ENCODE measurements at regions not wholly inside any gene's neighbourhood (a gene's known extent, or its start where the extent isn't known, plus 50 kb on each side); places are given as distances from the start of the nearest gene placed in this dataset.
"Not testable (repeated sequence)": the region's sequence is repeated elsewhere in the genome, so short reads cannot be mapped to it uniquely, and the experiment has no call there.

DNA sequence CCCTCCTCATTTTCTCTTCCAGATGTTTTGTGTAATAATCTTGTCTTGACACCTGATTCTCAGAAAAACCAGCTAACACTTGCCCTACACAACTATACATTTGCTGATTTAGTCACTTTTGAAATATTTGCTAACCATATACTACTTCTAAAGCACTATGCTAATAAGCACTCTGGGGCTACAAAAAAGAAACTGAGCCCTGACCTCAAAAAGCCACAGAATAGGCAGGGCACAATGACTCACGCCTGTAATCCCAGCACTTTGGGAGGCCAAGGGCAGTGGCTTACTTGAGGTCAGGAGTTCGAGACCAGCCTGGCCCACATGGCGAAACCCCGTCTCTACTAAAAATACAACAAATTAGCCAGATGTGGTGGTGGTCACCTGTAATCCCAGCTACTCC is 266.0 kb downstream of the RAD51AP2 start:
- DNase-seq = no peak

GRCh38 chr2:17251171-17251570 is 267.1 kb downstream of the RAD51AP2 start:
- DNase-seq = no peak

DNA sequence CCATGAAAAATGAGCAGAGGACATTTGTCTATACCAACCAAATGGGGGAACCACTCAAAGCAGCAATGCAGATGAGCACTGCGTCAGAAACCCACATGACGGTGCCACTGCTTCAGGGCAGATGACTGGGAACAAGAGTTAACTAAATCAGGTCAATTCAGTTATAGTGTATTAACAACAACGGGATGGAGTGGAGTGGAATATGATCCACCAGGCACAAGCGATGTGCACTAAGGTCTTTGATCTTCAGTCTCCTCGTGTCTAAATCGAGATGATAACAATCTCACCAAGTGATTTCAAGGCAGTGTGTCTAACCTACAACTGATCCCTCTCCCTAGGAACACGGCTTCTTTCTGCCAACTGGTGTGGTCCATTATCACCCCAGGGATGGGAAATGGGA is 269.0 kb downstream of the RAD51AP2 start:
- DNase-seq = no peak

GRCh38 chr2:17245906-17246305 is 272.3 kb downstream of the RAD51AP2 start:
- peak; percentile 51 for DNase-seq

DNA sequence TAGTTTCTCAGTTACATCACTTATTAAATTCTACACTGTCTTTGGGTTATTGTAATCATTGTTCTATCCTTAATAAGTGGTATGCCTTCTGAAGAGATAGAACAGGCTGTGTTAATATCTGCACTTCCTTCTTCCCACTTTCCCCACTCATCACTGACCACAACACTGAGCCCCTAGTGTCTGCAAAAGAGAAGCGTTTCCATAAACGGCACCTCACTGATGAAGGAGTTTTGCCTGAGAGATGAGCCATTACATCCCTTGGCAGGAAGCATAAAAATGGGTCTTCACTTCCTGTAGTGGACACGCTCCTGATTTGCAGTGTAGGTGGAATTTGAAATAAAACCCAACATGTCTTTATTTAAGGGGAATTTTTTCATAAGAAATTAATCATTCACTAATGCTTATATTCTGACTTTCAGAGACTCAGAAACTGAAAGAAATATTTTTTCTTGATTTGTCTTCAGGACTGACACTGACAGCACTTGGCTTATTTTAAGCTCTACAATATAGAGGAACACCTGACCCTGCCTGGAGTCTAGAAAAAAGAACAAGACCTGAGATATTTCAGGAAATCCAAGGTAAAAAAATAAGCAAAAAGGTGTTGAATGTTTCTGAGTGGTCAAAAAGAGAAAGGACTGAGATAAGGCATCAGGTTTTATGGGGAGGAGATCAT is 275.3 kb downstream of the RAD51AP2 start:
- no peak for DNase-seq

DNA sequence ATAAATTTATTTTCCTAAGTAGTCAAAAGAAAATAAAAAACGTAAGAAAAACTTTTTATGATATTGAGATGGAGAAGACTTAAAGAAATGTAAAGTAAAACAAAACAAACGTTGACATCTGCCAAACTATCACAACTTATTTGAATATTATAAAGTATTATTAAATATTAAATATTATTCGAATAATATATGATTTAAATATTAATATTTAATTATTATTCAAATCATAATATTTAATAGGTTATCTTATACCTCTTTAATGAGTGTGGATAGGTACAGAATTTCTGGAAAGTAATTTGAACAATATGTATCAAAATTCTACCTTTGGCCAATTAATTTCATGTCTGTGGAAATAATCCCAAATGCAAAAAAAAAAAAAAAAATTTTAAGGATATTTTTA is 278.7 kb downstream of the RAD51AP2 start:
- no peak for DNase-seq

GRCh38 chr2:17235167-17235566 is 283.1 kb downstream of the RAD51AP2 start:
- no peak for DNase-seq

DNA sequence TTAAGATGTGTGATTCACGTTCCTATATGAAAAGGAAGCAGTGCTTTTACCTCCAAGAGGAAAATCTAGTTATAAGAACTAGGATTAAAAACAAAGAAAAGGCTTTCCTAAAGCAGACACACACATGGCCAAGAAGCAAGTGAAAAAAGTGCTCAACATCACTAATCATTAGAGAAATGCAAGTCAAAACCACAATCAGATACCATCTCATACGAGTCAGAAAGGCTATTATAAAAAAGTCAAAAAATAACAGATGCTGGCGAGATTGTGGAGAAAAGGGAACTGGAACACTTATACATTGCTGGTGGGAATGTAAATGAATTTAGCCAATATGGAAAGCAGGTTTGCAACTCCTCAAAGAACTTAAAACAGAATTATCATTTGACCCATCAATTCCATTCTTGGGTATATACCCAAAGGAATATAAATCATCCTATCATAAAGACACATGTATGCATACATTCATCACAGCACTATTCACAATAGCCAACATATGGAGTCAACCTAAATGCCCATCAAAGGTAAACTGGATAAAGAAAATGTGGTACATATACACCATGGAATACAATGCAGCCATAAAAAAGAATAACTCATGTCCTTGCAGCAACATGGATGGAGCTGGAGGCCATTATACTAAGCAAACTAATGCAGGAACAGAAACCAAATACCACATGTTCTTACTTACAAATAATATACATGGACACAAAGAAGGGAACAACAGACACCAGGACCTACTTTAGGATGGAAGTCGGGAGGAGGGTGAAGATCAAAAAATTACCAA is 285.3 kb downstream of the RAD51AP2 start:
- DNase-seq = no peak

DNA sequence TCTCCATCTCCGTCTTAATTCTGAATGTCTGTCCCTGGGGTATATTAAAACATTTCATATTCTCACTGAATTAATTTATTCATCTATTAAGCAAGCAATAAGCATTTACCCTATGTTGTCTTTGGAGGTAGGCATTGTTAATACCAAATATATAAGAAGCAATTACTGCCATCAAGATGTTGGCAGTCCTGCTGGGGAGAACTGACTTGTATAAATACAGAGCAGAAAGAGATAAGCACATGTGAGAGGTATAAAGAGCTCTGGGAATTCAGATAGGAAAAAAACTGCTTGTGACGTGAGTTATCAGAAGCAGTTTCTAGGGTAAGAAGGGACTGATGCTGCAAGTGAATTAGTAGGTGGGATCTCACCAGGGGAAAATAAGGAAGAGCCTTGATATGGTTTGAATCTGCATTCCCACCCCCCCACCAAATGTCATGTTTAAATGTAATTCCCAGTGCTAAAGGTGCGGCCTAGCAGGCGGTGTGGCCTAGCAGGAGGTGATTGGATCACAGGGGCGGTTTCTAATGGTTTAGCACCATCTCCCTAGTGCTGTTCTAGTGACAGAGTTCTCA is 286.8 kb downstream of the RAD51AP2 start:
- no peak for DNase-seq

DNA sequence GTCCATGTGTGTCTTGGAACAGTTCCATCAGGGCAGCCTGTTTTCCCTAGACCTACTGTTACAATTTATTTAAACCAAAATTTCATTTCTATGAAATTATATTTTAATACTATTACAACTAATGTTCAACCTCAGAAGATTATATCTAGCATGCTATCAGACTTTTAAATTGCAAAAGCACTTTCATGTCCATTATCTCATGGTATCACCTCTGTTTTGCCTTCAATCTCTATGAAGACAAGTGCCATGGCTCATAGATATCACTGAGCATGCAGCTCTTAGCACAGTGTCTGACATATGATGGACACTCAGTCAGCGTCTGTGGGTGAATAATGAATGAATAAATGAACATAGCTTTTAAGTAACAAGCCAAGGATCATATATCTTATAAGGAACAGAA is 288.8 kb downstream of the RAD51AP2 start:
- DNase-seq = no peak

DNA sequence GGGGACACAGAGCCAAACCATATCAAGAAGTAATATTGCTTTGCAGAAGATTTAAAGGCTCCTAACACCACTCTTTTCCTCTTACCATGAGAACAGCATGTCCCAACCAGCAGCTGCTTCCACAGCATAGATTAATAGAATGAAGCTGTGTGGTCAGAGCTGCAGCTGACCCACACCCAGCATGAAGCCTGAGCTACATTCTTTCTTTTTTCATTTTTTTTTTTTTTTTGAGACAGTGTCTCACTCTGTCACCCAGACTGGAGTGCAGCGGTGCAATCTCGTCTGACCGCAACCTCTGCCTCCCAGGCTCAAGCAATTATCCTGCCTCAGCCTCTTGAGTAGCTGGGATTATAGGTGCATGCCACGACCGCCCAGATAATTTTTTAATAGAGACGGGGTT is 289.8 kb downstream of the RAD51AP2 start:
- no peak for DNase-seq

- DNase-seq = no peak
Observed at GRCh38 chr2:17227856-17228255, 290.4 kb downstream of the RAD51AP2 start.

GRCh38 chr2:17226941-17227490 is 291.2 kb downstream of the RAD51AP2 start:
- no peak for DNase-seq

DNA sequence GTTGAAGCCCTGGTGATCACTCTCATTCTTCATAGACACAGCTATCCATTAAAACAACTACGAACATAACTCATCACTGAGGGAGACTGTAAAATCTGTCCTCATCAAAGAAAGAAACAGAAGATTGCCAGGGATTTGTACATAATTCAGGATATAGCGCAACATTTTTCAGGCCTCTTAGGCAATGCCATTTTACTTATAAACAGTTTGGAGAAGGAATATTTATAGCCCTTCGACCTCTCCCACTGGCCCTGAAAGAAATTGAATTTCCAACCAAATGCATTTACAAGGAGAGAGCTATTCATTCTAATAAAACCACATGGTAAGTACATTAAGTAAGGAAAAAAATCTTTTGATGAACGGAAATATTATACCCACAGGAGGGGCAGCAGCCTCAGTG is 295.0 kb downstream of the RAD51AP2 start:
- DNase-seq = peak; percentile 26

- DNase-seq = no peak
Observed at GRCh38 chr2:17208511-17208910, 309.7 kb downstream of the RAD51AP2 start.

GRCh38 chr2:17206771-17207170 is 311.5 kb downstream of the RAD51AP2 start:
- no peak for DNase-seq

DNA sequence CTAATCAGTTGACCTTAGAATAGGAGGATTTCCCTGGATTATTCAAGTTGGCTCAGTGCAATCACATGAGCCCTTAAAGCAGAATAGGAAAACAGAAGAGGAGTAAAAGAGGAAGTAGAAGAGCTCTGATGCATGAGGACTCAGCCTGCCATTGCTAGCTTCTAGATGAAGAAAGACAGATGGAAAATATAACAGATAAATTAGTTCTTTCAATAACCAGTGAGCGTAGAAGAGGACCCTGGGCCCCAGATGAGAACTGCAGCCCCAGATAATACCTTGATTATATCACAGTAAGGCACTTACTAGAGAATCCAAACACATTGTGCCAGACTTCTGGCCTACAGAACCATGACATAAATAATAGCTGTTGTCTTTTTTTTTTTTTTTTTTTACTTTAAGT is 314.0 kb downstream of the RAD51AP2 start:
- DNase-seq = not testable (repeated sequence)

- not testable (repeated sequence) for DNase-seq
Observed at GRCh38 chr2:17202628-17203027, 315.6 kb downstream of the RAD51AP2 start.

DNA sequence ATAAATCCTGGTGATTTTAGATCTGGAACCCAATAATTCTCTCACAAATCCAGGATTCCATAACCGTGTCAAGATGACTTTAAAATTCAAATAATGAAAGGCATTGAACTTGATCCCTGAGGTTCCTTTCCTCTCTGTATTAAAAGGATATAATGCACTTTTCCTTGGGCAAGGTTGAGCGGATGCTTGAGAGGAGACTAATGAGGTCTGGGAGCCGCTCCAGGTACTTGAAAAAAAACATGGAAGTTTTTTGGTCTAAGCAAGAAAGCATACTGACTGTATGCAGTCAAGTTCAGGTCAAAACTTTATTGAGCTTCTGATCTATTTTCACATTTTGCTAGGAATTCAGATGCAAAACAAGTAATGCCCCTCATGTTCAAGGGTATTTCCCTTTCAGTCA is 318.5 kb downstream of the RAD51AP2 start:
- peak; percentile 19 for DNase-seq

DNA sequence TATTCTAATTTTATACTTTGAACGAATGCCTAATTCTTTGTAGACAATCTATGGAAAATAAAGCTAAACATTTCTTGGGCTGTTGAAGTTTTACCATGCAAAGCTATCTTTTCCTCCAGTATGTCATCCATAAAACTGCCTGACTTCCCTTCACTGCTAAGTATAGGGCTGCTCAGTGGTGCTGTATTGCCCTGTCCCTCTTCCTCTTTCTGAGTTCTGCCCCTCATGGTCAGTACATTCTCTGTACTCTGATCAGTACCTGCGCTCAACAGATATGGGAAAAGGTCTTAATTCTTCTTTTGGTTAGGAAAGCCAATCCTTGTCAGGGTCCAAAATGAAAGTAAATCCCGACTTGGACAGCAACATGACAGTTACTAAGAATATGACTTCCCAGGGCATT is 321.9 kb downstream of the RAD51AP2 start:
- no peak for DNase-seq

DNA sequence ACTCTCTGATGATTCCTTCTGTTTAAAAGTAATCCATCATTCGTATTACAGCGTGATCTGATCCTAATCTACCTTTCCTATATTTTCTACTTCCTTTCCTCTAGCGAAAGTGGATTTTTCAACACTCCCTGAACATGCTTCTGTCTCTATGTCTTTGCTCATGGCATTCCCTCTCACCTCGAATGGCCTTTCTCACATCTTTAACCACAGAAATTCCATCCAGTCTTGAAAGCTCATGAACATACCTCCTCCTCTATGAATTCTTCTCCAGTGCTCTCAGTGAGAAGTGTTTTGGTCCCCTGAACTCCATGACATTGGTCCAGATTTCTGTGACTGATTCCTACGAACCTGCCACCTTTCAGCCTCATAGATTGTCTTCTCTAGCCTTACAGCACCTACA is 323.2 kb downstream of the RAD51AP2 start:
- DNase-seq = no peak

DNA sequence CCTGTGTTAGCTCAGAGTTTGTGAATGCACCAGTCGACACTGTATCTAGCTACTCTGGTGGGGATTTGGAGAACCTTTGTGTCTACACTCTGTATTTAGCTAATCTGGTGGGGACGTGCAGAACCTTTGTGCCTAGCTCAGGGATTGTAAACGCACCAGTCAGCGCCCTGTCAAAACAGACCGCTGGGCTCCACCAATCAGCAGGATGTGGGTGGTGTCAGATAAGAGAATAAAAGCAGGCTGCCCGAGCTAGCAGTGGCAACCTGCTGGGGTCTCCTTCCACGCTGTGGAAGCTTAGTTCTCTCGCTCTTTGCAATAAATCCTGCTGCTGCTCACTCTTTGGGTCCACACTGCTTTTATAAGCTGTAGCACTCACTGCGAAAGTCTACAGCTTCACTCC is 324.2 kb downstream of the RAD51AP2 start:
- no peak for DNase-seq

GRCh38 chr2:17193433-17193890 is 324.8 kb downstream of the RAD51AP2 start:
- DNase-seq = not testable (repeated sequence)

GRCh38 chr2:17191223-17191622 is 327.0 kb downstream of the RAD51AP2 start:
- no peak for DNase-seq
